Stimulated activated CD8-positive, alpha-beta memory T cell treated with anti-CD3 and anti-CD28 coated beads, Interleukin-7, amount 100 ng/mL, for 4 hours (primary cell): ENCODE measurements at regions not wholly inside any gene's neighbourhood (a gene's known extent, or its start where the extent isn't known, plus 50 kb on each side); places are given as distances from the start of the nearest gene placed in this dataset.
A peak's percentile ranks its signal among the peaks of the same experiment; 100 is the strongest.

ENCODE experiments used
- DNase-seq, 2 donors: peaks; one replicate each; pipeline ENCODE4 v3.0.0-alpha.2; 2020; ENCODE audit warnings: low read depth in 2 of 2

DNA sequence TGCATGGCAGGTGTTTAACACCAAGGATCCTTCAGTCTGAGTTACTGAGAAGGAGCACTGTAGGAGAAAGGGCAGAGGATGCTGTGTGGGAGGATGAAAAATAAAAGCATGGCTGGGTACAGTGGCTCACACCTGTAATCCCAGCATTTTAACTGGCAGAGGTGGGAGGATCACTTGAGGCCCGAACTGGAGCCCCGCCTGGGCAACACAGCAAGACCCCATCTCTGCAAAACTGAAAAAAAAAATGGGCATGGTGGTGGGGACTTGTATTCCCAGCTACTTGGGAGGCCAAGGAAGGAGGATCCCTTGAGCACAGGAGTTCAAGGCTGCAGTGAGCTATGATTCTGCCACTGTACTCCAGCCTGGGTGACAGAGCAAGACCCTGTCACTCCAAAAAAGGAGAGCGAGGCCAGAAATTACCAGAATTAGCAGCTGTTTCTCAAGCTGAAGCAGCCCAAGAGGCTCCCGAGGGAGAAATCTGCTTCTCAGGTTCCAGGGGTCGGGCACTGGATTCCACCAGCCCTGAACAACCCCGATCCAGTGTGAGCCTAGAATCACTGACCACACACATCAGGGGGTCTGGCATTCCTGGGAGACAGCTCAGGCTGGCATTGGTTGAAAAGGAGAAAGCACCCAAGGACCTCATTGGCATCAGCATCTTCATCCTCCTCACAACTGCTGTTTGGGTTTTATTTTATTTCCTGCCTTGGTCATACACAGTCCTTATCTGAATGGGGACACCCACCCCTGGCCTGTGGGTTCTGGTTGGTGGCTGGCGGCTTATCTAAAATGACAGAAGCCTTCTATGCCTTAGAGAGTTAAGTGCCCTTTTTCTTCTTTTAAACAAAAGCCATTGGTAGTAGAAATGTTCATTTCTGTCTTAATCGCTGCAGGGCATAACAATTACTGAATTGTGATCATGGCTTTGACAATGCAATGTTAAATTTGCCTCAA lies 66.3 kb upstream of the TRIM2 start:
- no peak for DNase-seq

DNA sequence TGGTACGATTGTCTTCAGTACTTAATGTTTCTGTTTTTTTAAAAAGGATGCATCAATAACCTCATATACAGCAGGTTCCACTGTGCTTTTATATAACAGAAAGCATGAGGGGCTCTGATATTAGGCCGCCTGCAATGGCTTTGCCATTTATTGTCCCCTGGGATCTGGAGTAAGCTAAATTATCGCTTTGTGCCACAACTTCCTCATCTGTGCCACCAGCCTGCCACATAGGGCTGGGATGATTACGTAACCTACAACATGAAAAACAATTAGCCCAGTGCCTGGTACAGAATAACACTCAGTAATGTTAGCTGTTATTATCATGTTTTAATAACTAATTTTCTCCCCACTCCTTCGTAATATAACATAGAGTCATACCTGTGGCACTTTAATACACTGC lies 65.5 kb upstream of the TRIM2 start:
- DNase-seq: no peak

DNA sequence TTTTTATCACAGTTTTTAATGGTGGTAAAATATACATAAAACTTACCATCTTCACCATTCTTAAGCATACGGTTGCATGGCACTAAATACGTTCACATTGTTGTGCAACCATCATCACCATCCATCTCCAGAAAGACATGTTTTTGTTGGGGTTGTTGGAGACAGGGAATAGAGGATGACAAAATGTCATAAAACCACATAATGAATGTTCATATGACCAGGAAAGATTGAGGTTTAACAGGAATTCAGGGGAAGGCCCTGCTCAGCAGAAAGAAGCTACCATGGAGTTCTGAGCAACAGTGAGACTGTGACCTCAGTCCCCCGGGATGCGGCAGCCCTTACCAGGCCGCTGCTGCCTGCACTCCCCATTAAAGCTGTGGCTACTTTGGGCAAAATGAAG lies 63.9 kb upstream of the TRIM2 start:
- no peak for DNase-seq

DNA sequence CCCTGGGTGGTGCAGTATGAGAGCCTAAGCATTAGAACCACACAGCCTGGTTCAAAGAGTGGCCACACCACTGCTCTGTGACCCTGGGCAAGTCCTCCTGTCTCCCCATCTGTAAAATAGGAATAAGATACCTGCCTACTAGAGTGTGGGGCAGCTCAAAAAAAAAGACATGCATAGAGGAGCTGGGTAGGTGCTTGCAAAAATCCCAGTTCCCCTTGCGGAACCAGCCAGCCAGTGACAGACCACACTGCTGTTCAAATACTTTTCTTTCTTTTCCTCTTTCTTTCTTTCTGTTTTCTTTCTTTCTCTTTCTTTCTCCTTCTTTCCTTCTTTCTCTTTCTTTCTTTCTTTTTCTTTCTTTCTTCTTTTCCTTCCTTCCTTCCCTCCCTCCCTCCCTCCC lies 63.0 kb upstream of the TRIM2 start:
- DNase-seq: no peak

DNA sequence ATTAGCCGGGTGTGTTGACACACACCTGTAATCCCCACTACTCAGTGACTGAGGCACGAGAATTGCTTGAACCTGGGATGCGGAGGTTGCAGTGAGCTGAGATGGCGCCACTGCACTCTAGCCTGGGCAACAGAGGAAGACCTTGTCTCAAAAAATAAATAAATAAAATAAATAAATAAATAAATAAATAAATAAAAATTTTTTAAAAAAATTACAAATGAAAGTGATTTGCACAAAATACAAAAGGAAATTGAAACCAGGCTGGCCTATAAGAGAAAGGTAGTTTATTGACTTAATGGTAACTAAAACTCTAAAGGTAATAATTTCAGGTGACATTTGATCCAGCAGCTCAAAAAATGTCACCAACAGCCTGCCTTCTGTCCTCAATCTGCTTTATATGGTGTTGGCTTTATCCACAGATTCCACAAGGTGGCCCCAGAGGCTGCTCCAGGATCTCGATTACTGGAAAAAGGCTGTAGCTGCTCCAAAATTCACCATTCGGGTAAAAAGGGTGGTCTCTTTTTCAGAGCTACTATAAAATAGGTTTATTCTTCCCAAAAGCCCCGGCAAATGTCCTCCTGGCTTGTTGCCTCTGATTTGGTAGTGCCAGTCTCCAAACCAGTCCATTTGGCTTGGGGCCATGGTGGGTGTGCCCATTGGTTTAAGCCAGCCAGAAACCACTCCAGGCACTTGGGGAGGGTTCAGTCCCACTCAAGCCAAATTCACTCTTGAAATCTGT lies 61.4 kb upstream of the TRIM2 start:
- DNase-seq: peak; percentile 15 to 30

DNA sequence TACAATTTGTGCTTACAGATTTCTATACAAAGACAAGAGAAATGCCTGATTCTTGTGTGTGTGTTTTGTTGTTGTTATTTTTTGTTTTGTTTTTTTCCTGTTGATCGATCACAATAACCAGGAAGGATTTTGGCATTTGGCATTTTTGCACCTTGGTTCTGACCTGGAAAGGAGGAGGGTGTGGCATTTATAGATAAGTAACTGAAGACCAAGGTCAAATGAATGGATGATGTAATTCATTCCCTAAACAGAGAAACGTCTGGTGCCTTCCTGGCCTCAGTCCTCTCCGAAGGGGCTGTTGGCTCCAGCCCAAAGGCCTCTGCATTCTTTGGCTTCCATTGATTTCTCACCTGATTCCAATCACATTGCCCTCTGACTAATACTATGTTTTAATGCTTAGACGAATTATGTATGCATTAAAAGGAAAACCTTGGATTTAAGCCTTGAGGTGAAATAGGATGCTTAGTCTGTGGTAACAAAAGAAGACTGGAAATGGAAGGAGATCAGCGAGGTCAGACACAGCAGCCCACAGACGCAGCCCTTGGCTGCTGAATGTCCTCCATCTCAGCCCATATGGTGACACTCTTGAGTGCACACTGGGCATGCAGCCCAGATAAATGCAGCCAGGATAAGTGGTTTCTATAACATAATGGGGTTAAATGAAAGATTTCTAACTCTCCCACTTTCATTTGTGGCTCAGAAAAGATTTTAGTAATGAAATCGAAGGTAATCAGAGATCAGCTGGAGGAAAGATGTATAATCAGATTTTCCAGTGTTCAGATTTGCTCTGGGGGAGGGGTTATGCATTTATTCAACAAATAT lies 60.5 kb upstream of the TRIM2 start:
- no peak for DNase-seq

DNA sequence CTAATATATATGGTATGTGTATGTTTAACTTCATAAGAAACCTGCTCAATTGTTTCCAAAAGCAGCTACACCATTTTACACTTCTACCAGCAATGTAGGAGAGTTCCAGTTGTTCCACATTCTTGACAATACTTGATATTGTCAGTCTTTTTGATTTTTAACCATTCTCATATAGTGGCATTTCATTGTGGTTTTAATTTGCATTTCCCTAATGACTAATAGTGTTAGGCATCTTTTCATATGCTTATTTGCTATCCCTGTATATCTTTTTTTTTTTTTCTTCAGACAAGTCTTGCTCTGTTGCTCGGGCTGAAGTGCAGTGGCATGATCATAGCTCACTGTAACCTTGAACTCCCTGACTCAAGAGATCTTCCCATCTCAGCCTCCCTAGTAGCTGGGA lies 58.2 kb upstream of the TRIM2 start:
- DNase-seq: no peak

DNA sequence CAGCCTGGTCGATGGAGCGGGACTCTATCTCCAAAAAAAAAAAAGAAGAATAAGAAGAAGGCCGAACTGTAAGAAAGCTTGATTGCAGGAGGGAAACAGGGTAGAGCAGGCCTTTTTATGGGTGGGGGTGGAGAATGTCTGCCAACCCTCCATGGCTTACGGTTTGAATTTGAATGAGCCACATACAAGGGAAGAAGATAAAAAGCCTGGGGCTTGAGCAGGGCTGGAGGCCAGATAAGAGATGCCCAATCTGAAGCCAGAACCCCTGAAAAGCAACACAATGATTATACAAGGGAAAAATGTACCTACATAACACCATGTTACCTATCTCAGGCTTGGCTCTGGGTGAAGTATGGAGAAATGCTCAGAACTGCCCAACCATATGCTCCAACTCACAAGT lies 57.3 kb upstream of the TRIM2 start:
- DNase-seq: no peak

DNA sequence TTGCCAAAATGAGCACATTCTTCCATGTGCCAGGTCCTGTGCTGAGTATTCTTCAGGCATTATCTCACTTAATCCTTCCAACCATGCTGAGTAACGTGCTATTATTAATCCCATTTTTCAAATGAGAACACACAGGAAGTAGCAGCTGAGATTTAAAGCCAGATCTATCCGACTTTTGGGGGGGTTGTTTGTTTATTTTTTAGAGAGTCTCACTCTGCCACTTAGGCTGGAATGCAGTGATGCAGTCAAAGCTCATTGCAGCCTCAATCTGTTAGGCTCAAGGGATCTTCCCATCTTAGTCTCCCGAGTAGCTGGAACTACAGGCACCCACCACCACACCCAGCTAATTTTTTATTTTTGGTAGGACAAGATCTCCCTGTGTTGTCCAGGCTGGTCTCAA lies 55.5 kb upstream of the TRIM2 start:
- no peak for DNase-seq

DNA sequence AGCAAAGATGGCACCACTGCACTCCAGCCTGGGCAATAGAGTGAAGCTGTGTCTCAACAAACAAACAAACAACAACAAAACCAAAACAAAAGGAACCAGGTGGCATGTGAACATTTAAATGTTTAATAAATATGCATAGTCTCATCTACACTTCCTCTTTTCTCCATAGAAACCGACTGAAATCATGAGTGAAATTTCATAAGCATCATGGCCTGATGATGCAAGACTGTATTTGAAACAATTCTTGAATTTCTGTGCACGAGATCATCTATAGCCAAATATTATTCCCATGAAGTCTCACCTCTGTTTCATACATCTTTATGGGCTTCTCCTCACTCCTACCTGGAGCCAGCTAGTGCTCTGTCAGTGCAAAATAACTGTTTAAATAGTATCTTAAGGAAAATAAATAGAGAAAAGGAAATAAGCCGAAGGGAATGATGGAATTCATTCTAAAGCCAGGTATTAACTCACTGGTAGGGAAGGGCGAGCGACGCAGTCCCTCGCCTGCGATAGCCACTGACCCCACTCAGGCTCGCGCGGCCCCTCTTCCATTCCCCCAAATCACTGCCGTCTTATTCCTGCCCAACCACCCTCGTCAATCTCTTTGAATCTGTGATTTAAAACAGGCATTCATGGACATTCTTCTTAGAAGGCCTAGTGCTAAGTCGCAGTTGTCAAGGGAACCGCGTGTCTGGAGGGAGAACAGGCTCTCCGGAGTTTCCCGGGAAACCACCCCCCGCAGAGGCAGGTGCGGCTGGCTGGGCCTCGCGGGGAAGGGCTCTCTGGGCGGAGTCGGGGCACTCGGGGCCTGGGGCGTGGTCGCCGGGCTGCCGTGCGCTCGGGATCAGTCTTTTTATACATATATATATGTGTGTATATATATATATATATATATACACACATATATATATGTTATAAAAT lies 52.4 kb upstream of the TRIM2 start:
- DNase-seq: peak in 1 of 2 donors; percentile 18

DNA sequence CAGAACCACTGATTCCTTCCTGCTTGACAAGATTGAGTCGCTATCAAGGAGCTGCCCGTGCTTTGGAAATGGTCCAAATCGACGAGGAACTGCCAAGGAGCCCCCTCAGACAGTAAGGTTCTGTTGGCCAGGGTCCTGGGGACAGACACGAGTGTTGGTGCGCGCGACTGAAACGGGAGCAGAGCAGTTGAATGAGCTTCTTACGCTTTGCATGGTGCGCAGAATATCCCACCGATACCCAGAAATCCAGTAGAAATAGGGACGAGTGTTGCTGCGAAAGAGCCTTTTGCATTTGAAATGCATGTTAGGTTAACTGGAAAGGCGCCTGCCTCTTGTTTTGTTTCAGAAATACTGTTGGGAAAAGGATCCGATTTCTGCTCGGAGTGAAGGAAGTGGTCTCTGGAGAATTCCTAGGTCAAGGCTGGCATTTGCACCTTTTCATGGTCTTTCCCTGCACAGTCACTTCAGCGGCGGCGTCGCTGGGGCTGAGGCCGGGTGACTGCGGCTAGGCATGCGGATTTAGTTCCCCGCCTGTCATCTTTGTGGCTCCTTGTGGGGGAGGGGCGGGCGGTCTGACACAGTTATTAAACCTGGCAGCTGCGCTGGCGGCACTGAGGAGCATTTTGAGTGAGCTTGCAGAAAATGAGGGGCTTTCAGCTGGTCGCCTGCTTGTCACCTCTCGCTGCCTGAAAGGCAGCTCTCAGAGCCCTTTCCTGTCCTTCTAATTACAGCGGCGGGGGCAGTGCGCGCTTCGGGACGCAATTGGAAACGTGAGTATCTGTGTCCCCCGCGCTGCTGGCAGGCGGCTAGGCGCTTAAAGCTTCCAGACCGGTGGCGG lies 51.5 kb upstream of the TRIM2 start:
- peak; percentile 34 to 42 for DNase-seq

DNA sequence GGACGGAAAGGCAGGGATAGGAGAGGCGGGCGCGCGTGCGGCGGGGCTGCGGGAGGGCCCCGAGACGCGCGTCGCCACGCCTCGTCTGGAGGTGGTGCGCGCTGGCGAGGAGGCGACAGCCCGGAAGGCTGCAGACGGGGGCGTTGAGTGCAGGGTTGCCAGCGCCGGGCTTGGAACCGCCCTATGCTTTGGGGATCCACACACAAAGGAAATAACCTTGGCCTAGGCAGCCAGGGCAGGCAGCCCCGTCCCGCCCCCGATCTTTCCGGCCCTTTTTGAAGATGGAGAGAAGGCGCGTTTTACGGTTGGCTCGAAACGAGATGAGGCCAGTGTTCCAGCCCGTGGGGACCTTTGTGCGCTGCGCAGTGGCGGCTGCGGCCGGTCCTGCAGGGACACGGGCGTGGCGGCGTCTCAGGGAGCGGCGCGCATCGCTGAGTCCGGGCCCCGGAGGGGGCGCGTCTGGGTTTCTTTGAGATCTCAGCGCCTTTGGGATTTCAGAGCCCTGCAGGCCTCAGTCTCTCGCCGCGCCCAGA lies 50.8 kb upstream of the TRIM2 start:
- peak; percentile 35 to 65 for DNase-seq

DNA sequence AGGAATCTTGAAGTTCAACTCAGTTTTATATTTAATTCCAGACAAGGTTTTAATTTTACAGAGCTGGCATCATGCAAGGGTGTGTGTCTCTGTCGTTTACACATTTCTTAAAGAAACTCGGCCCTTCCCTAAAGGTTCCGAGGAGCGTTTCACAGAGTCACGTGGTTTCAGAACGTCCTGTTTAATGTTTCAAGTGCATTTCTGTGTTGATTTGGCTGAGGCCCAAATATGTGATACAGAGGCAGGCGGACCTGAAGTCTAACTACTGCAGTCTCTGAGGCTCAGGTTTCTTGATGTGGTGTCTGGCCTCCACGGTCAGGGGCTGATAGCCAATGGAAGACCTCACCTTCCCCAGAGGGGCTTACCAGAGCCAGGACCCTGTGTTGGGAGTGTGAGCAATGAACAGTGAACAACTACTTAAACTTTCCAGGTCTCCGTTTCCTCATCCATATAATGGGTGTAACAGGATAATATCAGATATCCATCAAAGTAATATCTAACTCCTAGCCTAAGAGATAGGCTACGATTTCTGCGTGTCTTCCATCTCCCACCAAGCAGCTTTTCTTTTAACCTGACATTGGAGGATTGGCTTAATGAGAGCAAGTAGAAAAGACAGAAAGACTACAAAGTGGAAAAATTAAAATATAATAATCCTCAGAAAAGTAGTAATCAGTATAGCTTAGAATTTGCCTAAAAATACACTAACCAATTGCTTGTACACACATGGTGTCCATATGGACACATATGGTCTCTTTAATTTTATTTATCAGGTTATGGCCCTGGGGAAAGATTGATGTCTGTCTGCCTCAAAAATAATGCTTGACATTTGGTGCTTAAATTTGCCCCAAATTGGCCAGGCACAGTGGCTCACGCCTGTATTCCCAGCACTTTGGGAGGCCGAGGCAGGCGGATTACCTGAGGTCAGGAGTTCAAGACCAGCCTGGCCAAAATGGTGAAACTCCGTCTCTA lies 50.0 kb upstream of the TRIM2 start:
- DNase-seq: no peak
